Astrocyte of the spinal cord (primary cell): ENCODE measurements at regions not wholly inside any gene's neighbourhood (a gene's known extent, or its start where the extent isn't known, plus 50 kb on each side); places are given as distances from the start of the nearest gene placed in this dataset.

Experiments used
- DNase-seq: peaks from one replicate; pipeline ENCODE4 v3.0.0; 2011; ENCODE audit warnings: low read depth, low spot score
- H3K4me3 ChIP-seq: 2 replicates; pipeline ENCODE4 v1.5.1; 2011; ENCODE audit warnings: low read depth, mild to moderate bottlenecking, low read length, moderate library complexity
- CTCF ChIP-seq: IDR thresholded peaks from 2 replicates; pipeline ENCODE4 v1.5.1; 2012; ENCODE audit warnings: low read depth, mild to moderate bottlenecking, low read length, inconsistent platforms
- in situ Hi-C: cut with HindIII; loops from 2 replicates; pipeline ENCODE4 v1.10.0; 2017; ENCODE audit warnings: low sequenced_read_pairs

GRCh38 chr7:1286946-1287645 lies 54.4 kb downstream of the UNCX start:
- no peak for DNase-seq
- H3K4me3 ChIP-seq: no peak overlapping the region
- TF ChIP-seq CTCF: no peak
- in situ Hi-C loops: no loop called here

GRCh38 chr7:1287752-1288201 lies 55.1 kb downstream of the UNCX start:
- in situ Hi-C loops: no loop called here
- TF ChIP-seq CTCF: no peak
- no peak for DNase-seq
- H3K4me3 ChIP-seq: no peak overlapping the region

GRCh38 chr7:1288390-1288995 lies 55.8 kb downstream of the UNCX start:
- in situ Hi-C loops: no loop called here
- no peak overlapping the region for H3K4me3 ChIP-seq
- TF ChIP-seq CTCF: no peak
- DNase-seq: no peak

GRCh38 chr7:1288996-1289551 lies 56.4 kb downstream of the UNCX start:
- in situ Hi-C loops: no loop called here
- DNase-seq: no peak
- no peak overlapping the region for H3K4me3 ChIP-seq
- no peak for TF ChIP-seq CTCF

GRCh38 chr7:1289666-1290025 lies 57.0 kb downstream of the UNCX start:
- DNase-seq: no peak
- no peak overlapping the region for H3K4me3 ChIP-seq
- in situ Hi-C loops: no loop called here
- no peak for TF ChIP-seq CTCF

GRCh38 chr7:1290026-1290678 lies 57.5 kb downstream of the UNCX start:
- no peak for TF ChIP-seq CTCF
- peak overlapping the region; percentile 12 for H3K4me3 ChIP-seq
- no peak for DNase-seq
- in situ Hi-C loops: no loop called here
